ENCODE measurements at regions not wholly inside any gene's neighbourhood (a gene's known extent, or its start where the extent isn't known, plus 50 kb on each side); places are given as distances from the start of the nearest gene placed in this dataset.
"Not testable (repeated sequence)": the region's sequence is repeated elsewhere in the genome, so short reads cannot be mapped to it uniquely, and the experiment has no call there.

DNA sequence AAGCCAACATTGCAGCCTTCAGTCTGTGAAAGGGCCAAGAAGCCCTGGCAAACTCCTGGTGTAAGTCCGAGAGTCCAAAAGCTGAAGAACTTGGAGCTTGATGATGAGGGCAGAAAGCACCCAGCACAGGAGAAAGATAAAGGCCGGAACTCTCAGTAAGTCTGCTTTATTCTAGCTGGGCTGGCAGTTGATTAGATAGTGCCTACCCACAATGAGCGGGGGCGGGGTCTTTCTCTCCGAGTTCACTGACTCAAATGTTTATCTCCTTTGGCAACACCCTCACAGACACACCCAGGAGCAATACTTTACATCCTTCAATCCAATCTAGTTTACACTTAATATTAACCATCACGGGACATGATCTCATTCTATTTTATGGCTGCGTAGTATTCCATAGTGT is 1317.1 kb downstream of the SLITRK1 start:
- no peak overlapping the region for H3K4me3 ChIP-seq (ENCODE audit: low read length in 3 of 3)
- H3K36me3 ChIP-seq (ENCODE audit: control insufficient read depth in 3 of 3, insufficient read depth in 3 of 3, low read length in 3 of 3), result no peaks in the 10 kb centered on the region
- no peaks in the 10 kb centered on the region for H3K4me1 ChIP-seq (ENCODE audit: control insufficient read depth in 3 of 3, insufficient read depth in 3 of 3, low read length in 3 of 3)
- no peak overlapping the region for H3K9ac ChIP-seq (ENCODE audit: low read depth in 1 of 3, low read length in 3 of 3)
- no peaks in the 10 kb centered on the region for H3K9me3 ChIP-seq (ENCODE audit: control insufficient read depth in 3 of 3, low read length in 3 of 3)
- no peak overlapping the region for H3K27ac ChIP-seq (ENCODE audit: low read depth, low read length)
- no peaks in the 10 kb centered on the region for H3K27me3 ChIP-seq (ENCODE audit: control insufficient read depth in 3 of 3, insufficient read depth in 3 of 3, low read length in 3 of 3)

DNA sequence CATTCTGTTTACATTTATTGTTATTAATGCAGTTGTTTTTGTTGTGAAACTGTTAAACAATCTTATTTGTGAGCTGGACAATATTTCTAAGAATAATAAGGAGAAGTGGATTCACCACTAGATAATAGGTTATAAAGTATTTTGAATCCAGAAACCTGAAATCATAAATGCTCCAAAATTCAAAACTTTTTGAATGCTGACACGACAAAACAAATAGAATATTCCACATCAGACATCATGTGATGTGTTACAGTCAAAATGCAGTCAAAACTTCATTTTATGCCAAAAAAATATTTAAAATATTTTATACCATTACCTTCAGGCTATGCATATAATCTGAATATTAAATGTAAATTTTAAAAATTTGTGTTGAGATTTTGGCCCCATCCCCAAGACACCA is 1321.4 kb downstream of the SLITRK1 start:
- Histone ChIP-seq H3K27me3 (ENCODE audit: control insufficient read depth in 3 of 3, insufficient read depth in 3 of 3, low read length in 3 of 3) (no peaks in the 10 kb centered on the region), H3K4me1 (ENCODE audit: control insufficient read depth in 3 of 3, insufficient read depth in 3 of 3, low read length in 3 of 3) (no peaks in the 10 kb centered on the region), H3K4me3 (ENCODE audit: low read length in 3 of 3) (no peak overlapping the region), H3K27ac (ENCODE audit: low read depth, low read length) (no peak overlapping the region), H3K36me3 (ENCODE audit: control insufficient read depth in 3 of 3, insufficient read depth in 3 of 3, low read length in 3 of 3) (no peaks in the 10 kb centered on the region), H3K9ac (ENCODE audit: low read depth in 1 of 3, low read length in 3 of 3) (no peak overlapping the region), H3K9me3 (ENCODE audit: control insufficient read depth in 3 of 3, low read length in 3 of 3) (no peaks in the 10 kb centered on the region)

DNA sequence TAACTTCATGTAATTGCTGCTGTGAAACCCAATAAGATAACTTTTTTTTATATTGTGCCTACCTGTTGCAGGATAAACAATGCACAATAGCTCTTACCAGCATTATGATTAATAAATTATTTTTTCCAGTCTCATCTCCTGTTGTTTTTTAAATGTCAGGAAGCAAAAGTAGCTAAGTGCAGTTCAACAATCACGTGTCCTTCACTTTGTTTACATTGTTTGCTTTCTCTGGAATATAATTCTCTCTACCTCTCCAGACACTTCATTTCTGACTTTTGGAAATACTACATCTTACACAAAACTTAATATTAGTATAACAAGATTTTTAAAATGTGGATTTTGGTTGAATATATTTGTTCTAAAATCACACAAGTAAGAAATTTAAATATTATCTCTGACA is 1359.4 kb downstream of the SLITRK1 start:
- Histone ChIP-seq H3K27me3 (ENCODE audit: control insufficient read depth in 3 of 3, insufficient read depth in 3 of 3, low read length in 3 of 3) (no peaks in the 10 kb centered on the region), H3K9me3 (ENCODE audit: control insufficient read depth in 3 of 3, low read length in 3 of 3) (no peaks in the 10 kb centered on the region), H3K4me1 (ENCODE audit: control insufficient read depth in 3 of 3, insufficient read depth in 3 of 3, low read length in 3 of 3) (no peaks in the 10 kb centered on the region), H3K9ac (ENCODE audit: low read depth in 1 of 3, low read length in 3 of 3) (no peak overlapping the region), H3K4me3 (ENCODE audit: low read length in 3 of 3) (no peak overlapping the region), H3K27ac (ENCODE audit: low read depth, low read length) (no peak overlapping the region), H3K36me3 (ENCODE audit: control insufficient read depth in 3 of 3, insufficient read depth in 3 of 3, low read length in 3 of 3) (no peaks in the 10 kb centered on the region)

DNA sequence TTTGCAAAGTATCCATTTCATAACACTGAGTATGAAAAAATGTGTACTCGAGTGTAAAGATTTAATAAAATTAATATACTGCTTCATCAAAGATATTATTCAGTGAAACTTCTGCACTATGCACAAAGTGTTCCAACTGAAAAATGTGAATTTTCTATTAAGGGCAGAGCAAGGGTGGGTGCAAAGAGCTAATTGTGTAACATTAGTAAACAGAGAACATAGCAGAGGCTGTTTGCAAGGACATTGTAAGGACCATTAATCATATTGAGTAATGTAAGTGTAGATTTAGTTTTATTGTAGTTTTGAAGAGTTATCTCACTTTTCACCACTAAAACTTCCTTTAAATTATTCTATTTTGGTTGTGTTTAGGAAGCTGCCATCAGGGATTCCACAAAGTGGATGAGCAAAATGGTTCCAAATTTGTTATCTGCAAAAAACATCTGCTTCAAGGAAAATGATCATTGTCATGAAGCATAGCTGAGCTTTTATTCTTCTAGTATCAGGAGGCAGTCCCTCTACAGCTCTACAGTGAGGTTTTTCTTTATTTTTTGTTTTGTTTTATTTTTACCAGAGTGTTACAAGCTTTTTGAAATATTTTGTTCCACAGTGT is 1375.4 kb downstream of the SLITRK1 start:
- H3K9me3 ChIP-seq (ENCODE audit: control insufficient read depth in 3 of 3, low read length in 3 of 3), result no peaks in the 10 kb centered on the region
- no peak overlapping the region for H3K9ac ChIP-seq (ENCODE audit: low read depth in 1 of 3, low read length in 3 of 3)
- H3K4me1 ChIP-seq (ENCODE audit: control insufficient read depth in 3 of 3, insufficient read depth in 3 of 3, low read length in 3 of 3), result no peaks in the 10 kb centered on the region
- H3K27me3 ChIP-seq (ENCODE audit: control insufficient read depth in 3 of 3, insufficient read depth in 3 of 3, low read length in 3 of 3), result no peaks in the 10 kb centered on the region
- no peak overlapping the region for H3K27ac ChIP-seq (ENCODE audit: low read depth, low read length)
- H3K4me3 ChIP-seq (ENCODE audit: low read length in 3 of 3), result no peak overlapping the region
- H3K36me3 ChIP-seq (ENCODE audit: control insufficient read depth in 3 of 3, insufficient read depth in 3 of 3, low read length in 3 of 3), result no peaks in the 10 kb centered on the region

DNA sequence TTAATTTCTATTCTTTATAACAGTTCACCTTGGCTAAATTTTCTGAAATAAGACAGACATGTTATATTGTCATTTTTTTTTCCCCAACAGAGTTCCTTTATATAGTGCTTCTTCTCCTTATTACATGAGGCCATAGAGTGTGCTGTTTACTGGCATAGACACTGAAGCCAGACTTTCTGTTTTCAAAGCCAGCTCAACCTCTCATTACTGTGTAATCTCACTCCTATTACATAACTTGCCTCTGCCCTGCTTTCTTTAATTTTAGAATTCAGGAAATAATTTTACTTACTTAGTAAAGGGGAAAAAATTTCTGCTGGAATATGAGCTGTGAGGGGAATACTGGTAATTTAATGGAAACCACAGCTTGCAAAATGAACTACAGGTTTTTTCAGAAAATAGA is 1380.4 kb downstream of the SLITRK1 start:
- Histone ChIP-seq H3K27me3 (ENCODE audit: control insufficient read depth in 3 of 3, insufficient read depth in 3 of 3, low read length in 3 of 3) (no peaks in the 10 kb centered on the region), H3K9me3 (ENCODE audit: control insufficient read depth in 3 of 3, low read length in 3 of 3) (no peaks in the 10 kb centered on the region), H3K4me3 (ENCODE audit: low read length in 3 of 3) (no peak overlapping the region), H3K4me1 (ENCODE audit: control insufficient read depth in 3 of 3, insufficient read depth in 3 of 3, low read length in 3 of 3) (no peaks in the 10 kb centered on the region), H3K27ac (ENCODE audit: low read depth, low read length) (no peak overlapping the region), H3K9ac (ENCODE audit: low read depth in 1 of 3, low read length in 3 of 3) (no peak overlapping the region), H3K36me3 (ENCODE audit: control insufficient read depth in 3 of 3, insufficient read depth in 3 of 3, low read length in 3 of 3) (no peaks in the 10 kb centered on the region)

DNA sequence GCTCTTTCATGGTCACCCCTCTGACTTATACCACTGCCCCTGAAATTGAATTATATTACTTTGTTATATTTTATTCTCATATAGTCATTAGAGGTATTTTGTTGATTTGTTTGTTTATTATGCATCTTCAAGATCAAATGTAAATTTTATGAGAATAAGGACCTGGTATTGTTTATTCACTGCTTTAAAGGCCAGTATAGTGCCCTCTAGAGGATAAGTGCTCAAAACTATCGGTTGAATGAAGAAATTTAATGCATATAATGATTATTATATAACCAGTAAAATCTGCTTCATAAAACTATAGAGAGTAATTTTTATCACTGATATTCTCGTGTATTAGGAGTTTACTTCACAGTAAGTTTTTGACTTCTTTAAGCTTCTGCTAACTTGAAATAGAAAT is 1401.9 kb downstream of the SLITRK1 start:
- no peak overlapping the region for H3K4me3 ChIP-seq (ENCODE audit: low read length in 3 of 3)
- H3K36me3 ChIP-seq (ENCODE audit: control insufficient read depth in 3 of 3, insufficient read depth in 3 of 3, low read length in 3 of 3), result no peaks in the 10 kb centered on the region
- no peaks in the 10 kb centered on the region for H3K4me1 ChIP-seq (ENCODE audit: control insufficient read depth in 3 of 3, insufficient read depth in 3 of 3, low read length in 3 of 3)
- no peak overlapping the region for H3K27ac ChIP-seq (ENCODE audit: low read depth, low read length)
- no peaks in the 10 kb centered on the region for H3K27me3 ChIP-seq (ENCODE audit: control insufficient read depth in 3 of 3, insufficient read depth in 3 of 3, low read length in 3 of 3)
- H3K9ac ChIP-seq (ENCODE audit: low read depth in 1 of 3, low read length in 3 of 3), result no peak overlapping the region
- no peaks in the 10 kb centered on the region for H3K9me3 ChIP-seq (ENCODE audit: control insufficient read depth in 3 of 3, low read length in 3 of 3)

DNA sequence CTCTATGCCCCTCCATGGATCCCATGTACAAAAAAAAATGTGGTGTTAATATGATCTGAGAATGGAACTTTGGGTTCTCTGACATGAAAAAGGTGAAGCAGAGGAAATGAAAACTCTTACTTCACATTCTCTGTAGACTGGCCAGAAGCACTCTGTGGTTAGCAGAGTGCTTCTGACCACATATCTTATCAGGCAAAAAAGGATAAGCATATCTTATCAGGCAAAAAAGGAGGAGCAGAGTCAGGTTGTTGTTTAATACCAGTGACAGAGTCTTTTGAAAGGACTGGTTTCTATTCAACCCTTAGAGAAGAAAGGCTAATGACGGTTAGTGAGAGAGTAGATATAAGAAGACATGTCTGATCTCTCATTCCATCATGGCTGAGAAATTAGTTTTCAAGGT is 1404.8 kb downstream of the SLITRK1 start:
- H3K4me1 ChIP-seq (ENCODE audit: control insufficient read depth in 3 of 3, insufficient read depth in 3 of 3, low read length in 3 of 3), result no peaks in the 10 kb centered on the region
- no peaks in the 10 kb centered on the region for H3K9me3 ChIP-seq (ENCODE audit: control insufficient read depth in 3 of 3, low read length in 3 of 3)
- no peaks in the 10 kb centered on the region for H3K27me3 ChIP-seq (ENCODE audit: control insufficient read depth in 3 of 3, insufficient read depth in 3 of 3, low read length in 3 of 3)
- H3K27ac ChIP-seq (ENCODE audit: low read depth, low read length), result no peak overlapping the region
- no peak overlapping the region for H3K9ac ChIP-seq (ENCODE audit: low read depth in 1 of 3, low read length in 3 of 3)
- H3K36me3 ChIP-seq (ENCODE audit: control insufficient read depth in 3 of 3, insufficient read depth in 3 of 3, low read length in 3 of 3), result no peaks in the 10 kb centered on the region
- H3K4me3 ChIP-seq (ENCODE audit: low read length in 3 of 3), result no peak overlapping the region

DNA sequence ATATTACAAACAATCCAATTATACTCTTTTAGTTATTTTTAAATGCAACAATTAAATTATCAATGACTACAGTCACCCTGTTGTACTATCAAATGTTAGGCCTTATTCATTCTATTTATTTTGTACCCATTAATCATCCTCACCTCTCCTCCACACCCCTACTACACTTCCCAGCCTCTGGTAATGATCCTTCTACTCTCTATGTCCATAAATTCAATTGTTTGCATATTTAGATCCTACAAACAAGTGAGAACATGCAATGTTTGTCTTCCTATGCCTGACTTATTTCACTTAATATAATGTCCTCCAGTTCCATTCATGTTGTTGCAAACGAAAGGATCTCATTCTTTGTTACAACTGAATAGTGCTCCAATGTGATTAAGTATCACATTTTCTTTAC is 1414.6 kb downstream of the SLITRK1 start:
- Histone ChIP-seq H3K9me3 (ENCODE audit: control insufficient read depth in 3 of 3, low read length in 3 of 3) (no peaks in the 10 kb centered on the region), H3K36me3 (ENCODE audit: control insufficient read depth in 3 of 3, insufficient read depth in 3 of 3, low read length in 3 of 3) (no peaks in the 10 kb centered on the region), H3K4me1 (ENCODE audit: control insufficient read depth in 3 of 3, insufficient read depth in 3 of 3, low read length in 3 of 3) (no peaks in the 10 kb centered on the region), H3K27me3 (ENCODE audit: control insufficient read depth in 3 of 3, insufficient read depth in 3 of 3, low read length in 3 of 3) (no peaks in the 10 kb centered on the region), H3K9ac (ENCODE audit: low read depth in 1 of 3, low read length in 3 of 3) (no peak overlapping the region), H3K4me3 (ENCODE audit: low read length in 3 of 3) (no peak overlapping the region), H3K27ac (ENCODE audit: low read depth, low read length) (no peak overlapping the region)

DNA sequence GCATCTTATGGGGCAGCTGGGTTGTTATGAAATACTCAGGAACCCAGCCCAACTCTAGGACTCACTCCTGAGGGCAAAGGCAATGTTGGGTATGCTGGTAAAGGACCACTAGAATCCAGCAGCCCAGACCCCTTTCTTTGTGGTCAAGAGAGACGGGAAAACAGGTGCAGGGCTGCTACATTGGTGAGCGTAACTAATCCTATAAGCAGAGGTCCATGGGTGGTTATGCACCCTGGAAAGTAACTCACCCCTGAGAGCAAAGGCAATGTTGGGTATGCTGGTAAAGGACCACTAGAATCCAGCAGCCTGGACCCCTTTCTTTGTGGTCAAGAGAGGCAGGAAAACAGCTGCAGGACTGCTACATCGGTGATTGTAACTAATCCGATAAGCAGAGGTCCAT is 1422.7 kb downstream of the SLITRK1 start:
- H3K9ac ChIP-seq (ENCODE audit: low read depth in 1 of 3, low read length in 3 of 3); H3K9me3 ChIP-seq (ENCODE audit: control insufficient read depth in 3 of 3, low read length in 3 of 3); H3K4me3 ChIP-seq (ENCODE audit: low read length in 3 of 3); H3K27ac ChIP-seq (ENCODE audit: low read depth, low read length); H3K27me3 ChIP-seq (ENCODE audit: control insufficient read depth in 3 of 3, insufficient read depth in 3 of 3, low read length in 3 of 3); H3K4me1 ChIP-seq (ENCODE audit: control insufficient read depth in 3 of 3, insufficient read depth in 3 of 3, low read length in 3 of 3); H3K36me3 ChIP-seq (ENCODE audit: control insufficient read depth in 3 of 3, insufficient read depth in 3 of 3, low read length in 3 of 3): not testable (repeated sequence)

DNA sequence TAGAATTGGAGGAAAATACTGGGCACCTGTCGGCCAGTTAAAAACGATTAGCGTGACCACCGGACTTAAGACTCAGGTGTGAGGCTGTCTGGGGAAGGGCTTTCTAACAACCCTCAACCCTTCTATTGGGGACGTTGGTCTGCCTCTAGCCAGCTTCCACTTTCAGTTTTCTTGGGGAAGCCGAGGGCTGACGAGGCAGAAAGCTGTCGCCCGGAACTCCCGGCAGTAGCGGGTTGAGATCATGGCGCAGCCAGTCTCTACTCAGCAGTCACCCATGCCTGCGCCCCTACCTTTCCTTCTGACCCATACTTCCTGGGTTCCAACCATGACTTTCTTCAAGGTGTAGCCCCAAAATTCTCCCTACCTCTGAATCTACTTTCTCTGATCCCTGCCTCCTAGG is 1424.1 kb downstream of the SLITRK1 start:
- no peak overlapping the region for H3K4me3 ChIP-seq (ENCODE audit: low read length in 3 of 3)
- H3K27ac ChIP-seq (ENCODE audit: low read depth, low read length), result no peak overlapping the region
- H3K4me1 ChIP-seq (ENCODE audit: control insufficient read depth in 3 of 3, insufficient read depth in 3 of 3, low read length in 3 of 3), result no peaks in the 10 kb centered on the region
- no peaks in the 10 kb centered on the region for H3K9me3 ChIP-seq (ENCODE audit: control insufficient read depth in 3 of 3, low read length in 3 of 3)
- no peaks in the 10 kb centered on the region for H3K36me3 ChIP-seq (ENCODE audit: control insufficient read depth in 3 of 3, insufficient read depth in 3 of 3, low read length in 3 of 3)
- H3K27me3 ChIP-seq (ENCODE audit: control insufficient read depth in 3 of 3, insufficient read depth in 3 of 3, low read length in 3 of 3), result no peaks in the 10 kb centered on the region
- H3K9ac ChIP-seq (ENCODE audit: low read depth in 1 of 3, low read length in 3 of 3), result no peak overlapping the region

DNA sequence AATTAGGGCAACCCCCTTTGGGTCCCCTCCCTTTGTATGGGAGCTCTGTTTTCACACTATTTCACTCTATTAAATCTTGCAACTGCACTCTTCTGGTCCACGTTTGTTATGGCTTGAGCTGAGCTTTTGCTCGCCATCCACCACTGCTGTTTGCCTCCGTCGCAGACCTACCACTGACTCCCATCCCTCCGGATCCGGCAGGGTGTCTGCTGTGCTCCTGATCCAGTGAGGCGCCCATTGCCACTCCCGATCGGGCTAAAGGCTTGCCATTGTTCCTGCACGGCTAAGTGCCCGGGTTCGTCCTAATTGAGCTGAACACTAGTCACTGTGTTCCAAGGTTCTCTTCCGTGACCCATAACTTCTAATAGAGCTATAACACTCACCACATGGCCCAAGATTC is 1424.7 kb downstream of the SLITRK1 start:
- H3K27ac ChIP-seq (ENCODE audit: low read depth, low read length), result not testable (repeated sequence)

More for the DNA sequence above, 1424.7 kb downstream of the SLITRK1 start:
- H3K4me3 ChIP-seq (ENCODE audit: low read length in 3 of 3); H3K27me3 ChIP-seq (ENCODE audit: control insufficient read depth in 3 of 3, insufficient read depth in 3 of 3, low read length in 3 of 3); H3K9ac ChIP-seq (ENCODE audit: low read depth in 1 of 3, low read length in 3 of 3); H3K4me1 ChIP-seq (ENCODE audit: control insufficient read depth in 3 of 3, insufficient read depth in 3 of 3, low read length in 3 of 3); H3K36me3 ChIP-seq (ENCODE audit: control insufficient read depth in 3 of 3, insufficient read depth in 3 of 3, low read length in 3 of 3); H3K9me3 ChIP-seq (ENCODE audit: control insufficient read depth in 3 of 3, low read length in 3 of 3): not testable (repeated sequence)
